GM23248 (cell line): ENCODE measurements at regions not wholly inside any gene's neighbourhood (a gene's known extent, or its start where the extent isn't known, plus 50 kb on each side); places are given as distances from the start of the nearest gene placed in this dataset.

Source experiments
- EZH2 ChIP-seq: fragments of 200-600 bp; sonication (generic); IDR thresholded peaks from 2 replicates; pipeline ENCODE4 v1.6.1; 2018; ENCODE audit warnings: antibody characterized with exemption, mild to moderate bottlenecking; ENCODE audit not compliant: insufficient read depth, poor library complexity, severe bottlenecking
- EZH2phosphoT487 ChIP-seq: fragments of 200-600 bp; sonication (generic); IDR thresholded peaks from 2 replicates; pipeline ENCODE4 v1.6.1; 2018; ENCODE audit warnings: antibody characterized with exemption, moderate library complexity, mild to moderate bottlenecking, low read depth; ENCODE audit not compliant: insufficient read depth

- TF ChIP-seq EZH2 (no peak), EZH2phosphoT487 (no peak)
Measured at GRCh38 chr2:176582176-176582575, 312.9 kb downstream of the MTX2 start.
